Keratinocyte (primary cell): ENCODE measurements at regions not wholly inside any gene's neighbourhood (a gene's known extent, or its start where the extent isn't known, plus 50 kb on each side); places are given as distances from the start of the nearest gene placed in this dataset.

Experiments used
- EZH2 ChIP-seq: IDR thresholded peaks from one replicate; pipeline ENCODE4 v1.6.1; 2012; ENCODE audit warnings: inconsistent platforms, mild to moderate bottlenecking, low read length, moderate library complexity
- TF ChIP-seq, protein P1 (sequence below), 3 experiments: IDR thresholded peaks in 1 of 3; conservative IDR thresholded peaks in 1 of 3; optimal IDR thresholded peaks in 1 of 3; 2 replicates in 2 of 3; 3 replicates in 1 of 3; pipeline versions ENCODE3 to v1.5.1; 2011; ENCODE audit warnings: low read length in 3 of 3, mild to moderate bottlenecking in 3 of 3, moderate library complexity in 2 of 3, control low read depth in 1 of 3, inconsistent platforms in 1 of 3; ENCODE audit not compliant: insufficient read depth in 2 of 3; ENCODE audit errors: extremely low read depth in 1 of 3

GRCh38 chr10:30538086-30538485 is 91.5 kb downstream of the LYZL2 start:
- TF ChIP-seq, protein P1, sequence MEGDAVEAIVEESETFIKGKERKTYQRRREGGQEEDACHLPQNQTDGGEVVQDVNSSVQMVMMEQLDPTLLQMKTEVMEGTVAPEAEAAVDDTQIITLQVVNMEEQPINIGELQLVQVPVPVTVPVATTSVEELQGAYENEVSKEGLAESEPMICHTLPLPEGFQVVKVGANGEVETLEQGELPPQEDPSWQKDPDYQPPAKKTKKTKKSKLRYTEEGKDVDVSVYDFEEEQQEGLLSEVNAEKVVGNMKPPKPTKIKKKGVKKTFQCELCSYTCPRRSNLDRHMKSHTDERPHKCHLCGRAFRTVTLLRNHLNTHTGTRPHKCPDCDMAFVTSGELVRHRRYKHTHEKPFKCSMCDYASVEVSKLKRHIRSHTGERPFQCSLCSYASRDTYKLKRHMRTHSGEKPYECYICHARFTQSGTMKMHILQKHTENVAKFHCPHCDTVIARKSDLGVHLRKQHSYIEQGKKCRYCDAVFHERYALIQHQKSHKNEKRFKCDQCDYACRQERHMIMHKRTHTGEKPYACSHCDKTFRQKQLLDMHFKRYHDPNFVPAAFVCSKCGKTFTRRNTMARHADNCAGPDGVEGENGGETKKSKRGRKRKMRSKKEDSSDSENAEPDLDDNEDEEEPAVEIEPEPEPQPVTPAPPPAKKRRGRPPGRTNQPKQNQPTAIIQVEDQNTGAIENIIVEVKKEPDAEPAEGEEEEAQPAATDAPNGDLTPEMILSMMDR (optimal IDR thresholded peaks at IDR 0.05 in 1 of 3, IDR thresholded peaks at IDR 0.05 in 1 of 3, conservative IDR thresholded peaks at IDR 0.05 in 1 of 3; ENCODE audit: extremely low read depth in 1 of 3, insufficient read depth in 2 of 3, low read length in 3 of 3), result no peak
- no peak for TF ChIP-seq EZH2
